Lower lobe of right lung (tissue), 2 donors: ENCODE measurements at regions not wholly inside any gene's neighbourhood (a gene's known extent, or its start where the extent isn't known, plus 50 kb on each side); places are given as distances from the start of the nearest gene placed in this dataset.

Source experiments
- ATAC-seq, 2 donors: fragments of 200-7000 bp; cut with Tn5 transposase; one replicate each; pipeline ENCODE4 v1.9.1; 2020 to 2022; ENCODE audit warnings: mild to moderate bottlenecking in 2 of 2, moderate library complexity in 2 of 2
- DNase-seq: peaks from one replicate; pipeline ENCODE4 v3.0.0-alpha.2; 2020
- H3K27ac ChIP-seq: fragments of 200-600 bp; one replicate; pipeline ENCODE4 v1.8.0; 2022
- H3K27me3 ChIP-seq: fragments of 200-600 bp; one replicate; pipeline ENCODE4 v1.8.0; 2022; ENCODE audit warnings: low read depth
- H3K36me3 ChIP-seq: fragments of 200-600 bp; one replicate; pipeline ENCODE4 v1.8.0; 2022; ENCODE audit warnings: mild to moderate bottlenecking
- H3K4me1 ChIP-seq: fragments of 200-600 bp; one replicate; pipeline ENCODE4 v1.8.0; 2022
- H3K4me3 ChIP-seq: fragments of 200-600 bp; one replicate; pipeline ENCODE4 v1.8.0; 2022; ENCODE audit warnings: mild to moderate bottlenecking
- H3K9me3 ChIP-seq: fragments of 200-600 bp; one replicate; pipeline ENCODE4 v1.8.0; 2022
- intact Hi-C: fragments of 100-400 bp; cut with DNase I; formaldehyde crosslinking; loops from one replicate; pipeline ENCODE4 v1.11.0; 2022
- TF ChIP-seq, protein P1 (sequence below): fragments of 200-600 bp; IDR thresholded peaks from one replicate; pipeline ENCODE4 v1.8.0; 2022; ENCODE audit warnings: antibody characterized with exemption, mild to moderate bottlenecking
- donor health status: DM: no; HTN: yes; CAD: no; lungs with severe emphysema.

DNA sequence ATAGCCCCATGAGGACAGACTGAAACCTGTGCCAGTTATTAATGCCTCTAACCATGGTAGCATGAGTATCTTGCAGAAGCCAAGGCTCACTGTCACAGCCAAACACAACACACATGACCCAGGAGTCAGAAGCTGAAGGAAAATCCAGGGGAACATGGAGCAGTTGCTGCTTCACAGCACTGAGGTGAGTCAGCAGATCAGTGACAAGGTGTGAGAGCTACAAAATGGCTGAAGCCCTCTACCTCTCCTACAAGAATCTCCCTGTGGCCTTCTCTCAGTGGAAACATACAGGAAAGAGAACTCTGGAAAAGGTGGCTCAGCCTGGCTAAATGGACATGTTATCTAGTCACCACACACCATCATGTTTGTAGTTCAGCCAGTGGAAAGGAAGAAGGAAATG, 93.5 kb downstream of the NAB1 start:
- no peaks in the 10 kb centered on the region for H3K9me3 ChIP-seq
- ATAC-seq (no peak), DNase-seq (no peak)
- H3K36me3 ChIP-seq, result no peaks in the 10 kb centered on the region
- H3K4me3 ChIP-seq, result no peak overlapping the region
- no peaks in the 10 kb centered on the region for H3K4me1 ChIP-seq
- intact Hi-C loops, result no loop called here
- H3K27ac ChIP-seq, result no peak overlapping the region
- no peaks in the 10 kb centered on the region for H3K27me3 ChIP-seq
- TF ChIP-seq, protein P1, sequence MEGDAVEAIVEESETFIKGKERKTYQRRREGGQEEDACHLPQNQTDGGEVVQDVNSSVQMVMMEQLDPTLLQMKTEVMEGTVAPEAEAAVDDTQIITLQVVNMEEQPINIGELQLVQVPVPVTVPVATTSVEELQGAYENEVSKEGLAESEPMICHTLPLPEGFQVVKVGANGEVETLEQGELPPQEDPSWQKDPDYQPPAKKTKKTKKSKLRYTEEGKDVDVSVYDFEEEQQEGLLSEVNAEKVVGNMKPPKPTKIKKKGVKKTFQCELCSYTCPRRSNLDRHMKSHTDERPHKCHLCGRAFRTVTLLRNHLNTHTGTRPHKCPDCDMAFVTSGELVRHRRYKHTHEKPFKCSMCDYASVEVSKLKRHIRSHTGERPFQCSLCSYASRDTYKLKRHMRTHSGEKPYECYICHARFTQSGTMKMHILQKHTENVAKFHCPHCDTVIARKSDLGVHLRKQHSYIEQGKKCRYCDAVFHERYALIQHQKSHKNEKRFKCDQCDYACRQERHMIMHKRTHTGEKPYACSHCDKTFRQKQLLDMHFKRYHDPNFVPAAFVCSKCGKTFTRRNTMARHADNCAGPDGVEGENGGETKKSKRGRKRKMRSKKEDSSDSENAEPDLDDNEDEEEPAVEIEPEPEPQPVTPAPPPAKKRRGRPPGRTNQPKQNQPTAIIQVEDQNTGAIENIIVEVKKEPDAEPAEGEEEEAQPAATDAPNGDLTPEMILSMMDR, result no peak

- Histone ChIP-seq H3K4me1 (no peaks in the 10 kb centered on the region), H3K4me3 (no peak overlapping the region), H3K27me3 (no peaks in the 10 kb centered on the region), H3K36me3 (no peaks in the 10 kb centered on the region), H3K27ac (no peak overlapping the region), H3K9me3 (no peaks in the 10 kb centered on the region)
- TF ChIP-seq, protein P1, result no peak
- DNase-seq (no peak), ATAC-seq (no peak)
- intact Hi-C loops, result no loop called here
Observed at GRCh38 chr2:190744041-190744440, 95.2 kb downstream of the NAB1 start.

GRCh38 chr2:190746971-190747761, 98.3 kb downstream of the NAB1 start:
- TF ChIP-seq, protein P1, result no peak
- no peak overlapping the region for H3K4me3 ChIP-seq
- DNase-seq (no peak), ATAC-seq (no peak)
- H3K36me3 ChIP-seq, result no peaks in the 10 kb centered on the region
- no peaks in the 10 kb centered on the region for H3K9me3 ChIP-seq
- H3K27ac ChIP-seq, result no peak overlapping the region
- H3K27me3 ChIP-seq, result no peaks in the 10 kb centered on the region
- intact Hi-C loops, result no loop called here
- H3K4me1 ChIP-seq, result no peaks in the 10 kb centered on the region

GRCh38 chr2:190748966-190749365, 100.1 kb downstream of the NAB1 start:
- intact Hi-C loops, result no loop called here
- TF ChIP-seq, protein P1, result no peak
- H3K36me3 ChIP-seq, result no peaks in the 10 kb centered on the region
- H3K9me3 ChIP-seq, result no peaks in the 10 kb centered on the region
- ATAC-seq, result no peak
- DNase-seq, result no peak
- H3K27ac ChIP-seq, result no peak overlapping the region
- no peaks in the 10 kb centered on the region for H3K27me3 ChIP-seq
- H3K4me1 ChIP-seq, result no peaks in the 10 kb centered on the region
- no peak overlapping the region for H3K4me3 ChIP-seq

DNA sequence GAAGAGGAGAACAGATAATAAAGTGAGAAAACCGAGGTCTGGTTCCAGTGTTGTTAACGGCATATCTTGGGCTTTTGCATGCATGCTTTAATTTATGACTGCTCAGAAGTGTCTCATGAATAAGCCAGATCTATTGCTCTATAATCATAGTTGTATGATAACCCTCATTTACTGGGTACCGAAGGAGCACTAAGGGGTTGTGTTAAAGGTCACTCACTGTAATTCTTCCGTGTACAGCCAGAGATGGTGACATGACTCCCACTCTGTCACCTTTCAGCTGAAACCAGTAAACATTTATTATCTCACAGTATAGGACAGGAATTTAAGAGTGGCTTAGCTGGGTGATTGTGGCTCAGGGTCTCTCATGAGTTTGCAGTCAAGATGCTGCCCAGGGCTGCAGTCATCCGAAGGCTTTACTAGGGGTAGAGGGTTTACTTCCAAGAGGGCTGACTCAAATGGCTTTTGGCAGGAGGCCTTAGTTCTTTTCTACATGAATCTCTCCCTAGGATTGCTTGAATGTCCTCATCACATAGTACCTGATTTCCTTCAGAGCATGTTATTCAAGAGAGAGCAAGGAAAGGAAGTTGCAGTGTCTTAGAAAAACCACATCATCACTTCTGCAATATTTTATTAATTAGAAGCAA, 107.0 kb downstream of the NAB1 start:
- Histone ChIP-seq H3K4me3 (no peak overlapping the region), H3K27ac (no peak overlapping the region), H3K36me3 (no peaks in the 10 kb centered on the region), H3K9me3 (no peaks in the 10 kb centered on the region), H3K27me3 (no peaks in the 10 kb centered on the region), H3K4me1 (no peaks in the 10 kb centered on the region)
- DNase-seq (no peak), ATAC-seq (no peak)
- intact Hi-C loops, result no loop called here
- TF ChIP-seq, protein P1, result no peak
